ENCODE measurements at regions not wholly inside any gene's neighbourhood (a gene's known extent, or its start where the extent isn't known, plus 50 kb on each side); places are given as distances from the start of the nearest gene placed in this dataset.

DNA sequence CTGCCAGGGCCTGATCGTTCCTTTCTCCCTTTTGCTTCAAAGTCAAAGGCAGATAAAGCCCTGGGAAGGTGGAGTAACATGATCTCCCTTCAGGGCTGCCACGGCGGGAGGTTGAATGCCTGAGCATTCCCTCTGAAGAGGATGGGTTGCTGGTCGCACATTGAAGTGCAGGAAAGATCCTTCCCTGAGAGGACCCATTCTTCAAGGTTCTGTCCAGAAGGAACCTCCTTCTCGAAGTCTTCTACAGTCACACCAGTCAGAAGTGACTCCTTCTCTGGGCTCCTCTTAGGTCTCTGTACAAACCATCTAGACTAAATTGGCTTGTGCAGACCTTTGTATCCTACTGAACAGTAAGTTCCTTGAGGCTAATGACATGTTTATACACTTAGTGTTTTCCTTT, 192.6 kb upstream of the VGLL2 start:
- TF ChIP-seq, protein P1, sequence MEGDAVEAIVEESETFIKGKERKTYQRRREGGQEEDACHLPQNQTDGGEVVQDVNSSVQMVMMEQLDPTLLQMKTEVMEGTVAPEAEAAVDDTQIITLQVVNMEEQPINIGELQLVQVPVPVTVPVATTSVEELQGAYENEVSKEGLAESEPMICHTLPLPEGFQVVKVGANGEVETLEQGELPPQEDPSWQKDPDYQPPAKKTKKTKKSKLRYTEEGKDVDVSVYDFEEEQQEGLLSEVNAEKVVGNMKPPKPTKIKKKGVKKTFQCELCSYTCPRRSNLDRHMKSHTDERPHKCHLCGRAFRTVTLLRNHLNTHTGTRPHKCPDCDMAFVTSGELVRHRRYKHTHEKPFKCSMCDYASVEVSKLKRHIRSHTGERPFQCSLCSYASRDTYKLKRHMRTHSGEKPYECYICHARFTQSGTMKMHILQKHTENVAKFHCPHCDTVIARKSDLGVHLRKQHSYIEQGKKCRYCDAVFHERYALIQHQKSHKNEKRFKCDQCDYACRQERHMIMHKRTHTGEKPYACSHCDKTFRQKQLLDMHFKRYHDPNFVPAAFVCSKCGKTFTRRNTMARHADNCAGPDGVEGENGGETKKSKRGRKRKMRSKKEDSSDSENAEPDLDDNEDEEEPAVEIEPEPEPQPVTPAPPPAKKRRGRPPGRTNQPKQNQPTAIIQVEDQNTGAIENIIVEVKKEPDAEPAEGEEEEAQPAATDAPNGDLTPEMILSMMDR (IDR thresholded peaks at IDR 0.05; ENCODE audit: borderline replicate concordance, extremely low read depth, low read length, poor library complexity, severe bottlenecking), result no peak
- TF ChIP-seq EZH2 (IDR thresholded peaks at IDR 0.05; ENCODE audit: borderline replicate concordance, low read depth, low read length, severe bottlenecking), result no peak
